DMS 273 (cell line): ENCODE measurements at regions not wholly inside any gene's neighbourhood (a gene's known extent, or its start where the extent isn't known, plus 50 kb on each side); places are given as distances from the start of the nearest gene placed in this dataset.
"Not testable (repeated sequence)": the region's sequence is repeated elsewhere in the genome, so short reads cannot be mapped to it uniquely, and the experiment has no call there.

Experiments used
- DNase-seq: peaks from one replicate; lab custom pipeline; 2025; ENCODE audit not compliant: unreplicated experiment; lab: John Stamatoyannopoulos, UW

DNA sequence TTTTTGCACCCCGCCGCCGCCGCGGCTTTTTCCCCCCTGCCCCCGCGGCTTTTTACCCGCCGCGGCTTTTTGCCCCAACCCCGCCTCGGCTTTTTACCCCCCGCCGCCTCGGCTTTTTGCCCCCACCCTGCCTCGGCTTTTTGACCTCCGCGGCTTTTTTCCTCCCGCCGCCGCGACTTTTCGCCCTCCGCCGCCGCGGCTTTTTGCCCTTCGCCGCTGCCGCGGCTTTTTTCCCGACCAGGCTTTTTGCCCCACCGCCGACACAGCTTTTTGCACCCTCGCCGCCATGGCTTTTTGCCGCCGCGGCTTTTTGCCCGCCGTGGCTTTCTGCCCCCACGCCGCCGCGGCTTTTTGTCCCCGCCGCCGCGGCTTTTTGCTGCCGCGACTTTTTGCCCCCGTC is 137.0 kb upstream of the TP53TG3D start:
- peak; percentile 42 for DNase-seq

GRCh38 chr16:32116533-32116932 is 136.6 kb upstream of the TP53TG3D start:
- DNase-seq, result not testable (repeated sequence)

DNA sequence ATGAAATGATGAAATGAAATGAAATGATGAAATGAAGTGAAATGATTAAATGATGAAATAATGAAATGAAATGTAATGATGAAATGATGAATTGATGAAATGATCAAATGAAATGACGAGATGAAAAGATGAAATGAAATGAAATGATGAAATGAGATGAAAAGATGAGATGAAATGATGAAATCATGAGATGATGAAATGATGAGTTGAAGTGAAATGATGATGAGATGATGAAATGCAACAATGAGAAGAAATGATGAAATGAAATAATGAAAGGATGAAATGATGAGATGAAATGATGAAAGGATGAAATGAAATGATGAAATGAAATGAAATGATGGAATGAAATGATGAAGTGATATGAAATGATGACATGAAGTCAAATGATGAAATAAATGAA is 132.7 kb upstream of the TP53TG3D start:
- not testable (repeated sequence) for DNase-seq

DNA sequence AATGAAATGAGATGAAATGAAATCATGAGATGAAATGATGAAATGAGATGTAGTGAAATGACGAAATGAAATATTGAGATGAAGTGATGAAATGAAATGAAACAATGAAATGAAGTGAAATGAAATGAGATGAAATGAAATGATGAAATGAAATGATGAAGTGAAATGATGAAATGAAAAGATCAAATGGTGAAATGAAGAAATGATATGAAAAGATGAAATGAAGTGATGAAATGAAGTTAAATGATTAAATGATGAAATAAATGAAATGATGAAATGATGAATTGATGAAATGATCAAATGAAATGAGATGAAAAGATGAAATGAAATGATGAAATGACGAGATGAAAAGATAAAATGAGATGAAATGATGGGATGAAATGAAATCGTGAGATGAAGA is 132.3 kb upstream of the TP53TG3D start:
- DNase-seq, result not testable (repeated sequence)

DNA sequence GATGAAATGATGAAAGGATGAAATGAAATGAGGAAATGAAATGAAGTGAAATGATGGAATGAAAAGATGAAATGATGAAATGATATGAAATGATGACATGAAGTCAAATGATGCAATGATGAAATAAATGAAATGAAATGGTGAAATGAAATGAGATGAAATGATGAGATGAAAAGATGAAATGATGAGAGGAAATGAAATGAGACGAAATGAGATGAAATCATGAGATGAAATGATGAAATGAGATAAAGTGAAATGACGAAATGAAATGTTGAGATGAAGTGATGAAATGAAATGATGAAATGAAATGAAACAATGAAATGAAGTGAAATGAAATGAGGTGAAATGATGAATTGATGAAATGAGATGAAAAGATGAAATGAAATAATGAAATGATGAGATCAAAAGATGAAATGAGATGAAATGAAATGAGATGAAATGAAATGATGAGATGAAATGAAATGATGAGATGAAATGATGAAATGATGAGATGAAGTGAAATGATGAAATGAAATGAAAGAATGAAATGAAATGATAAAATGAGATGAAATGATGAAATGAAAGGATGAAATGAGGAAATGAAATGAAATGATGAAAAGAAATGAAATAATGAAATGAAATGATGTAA is 131.7 kb upstream of the TP53TG3D start:
- DNase-seq, result not testable (repeated sequence)

GRCh38 chr16:32152434-32152833 is 100.7 kb upstream of the TP53TG3D start:
- not testable (repeated sequence) for DNase-seq

DNA sequence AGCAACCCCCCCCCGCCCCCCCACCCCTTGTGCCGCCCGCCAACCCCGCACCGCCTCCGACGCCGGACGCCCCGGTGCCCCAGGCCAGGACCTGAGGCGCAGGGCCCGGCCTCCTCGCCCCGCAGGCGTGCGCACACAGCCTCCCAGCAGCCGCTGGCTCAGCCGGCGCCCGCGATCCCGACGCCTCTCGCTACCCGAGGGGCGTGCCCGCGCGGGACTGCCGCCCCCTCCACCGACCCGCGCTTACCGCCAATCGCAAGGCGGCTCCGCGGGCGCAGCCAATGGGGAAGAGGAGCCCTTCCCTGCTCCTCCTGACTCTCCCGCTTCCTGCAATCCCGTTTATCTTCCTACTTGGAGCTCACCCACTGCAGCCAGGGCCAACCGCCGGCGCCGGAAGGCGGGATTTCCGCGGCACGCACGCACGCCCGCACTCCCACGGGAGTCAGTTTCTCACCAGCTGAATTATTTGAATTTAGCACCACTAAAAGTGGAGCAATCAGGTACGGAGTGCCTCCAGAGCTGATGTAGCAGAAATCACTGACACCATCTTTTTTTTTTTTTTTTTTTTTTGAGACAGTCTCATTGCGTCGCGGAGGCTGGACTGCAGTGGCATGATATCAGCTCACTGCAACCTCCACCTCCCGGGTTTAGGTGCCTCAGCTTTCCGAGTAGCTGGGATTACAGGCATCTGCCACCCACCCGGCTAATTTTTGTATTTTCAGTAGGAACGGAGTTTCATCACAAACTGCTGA is 65.0 kb upstream of the TP53TG3D start:
- not testable (repeated sequence) for DNase-seq

- not testable (repeated sequence) for DNase-seq
Measured at GRCh38 chr16:32202585-32202984, 50.5 kb upstream of the TP53TG3D start.
